NCI-H2171 treated with DMSO at 0.1 percent for 48 hours (cell line): ENCODE measurements at regions not wholly inside any gene's neighbourhood (a gene's known extent, or its start where the extent isn't known, plus 50 kb on each side); places are given as distances from the start of the nearest gene placed in this dataset.
A peak's percentile ranks its signal among the peaks of the same experiment; 100 is the strongest.
"Not testable (repeated sequence)": the region's sequence is repeated elsewhere in the genome, so short reads cannot be mapped to it uniquely, and the experiment has no call there.

Experiments
- DNase-seq: peaks from one replicate; lab custom pipeline; 2025; lab: John Stamatoyannopoulos, UW

DNA sequence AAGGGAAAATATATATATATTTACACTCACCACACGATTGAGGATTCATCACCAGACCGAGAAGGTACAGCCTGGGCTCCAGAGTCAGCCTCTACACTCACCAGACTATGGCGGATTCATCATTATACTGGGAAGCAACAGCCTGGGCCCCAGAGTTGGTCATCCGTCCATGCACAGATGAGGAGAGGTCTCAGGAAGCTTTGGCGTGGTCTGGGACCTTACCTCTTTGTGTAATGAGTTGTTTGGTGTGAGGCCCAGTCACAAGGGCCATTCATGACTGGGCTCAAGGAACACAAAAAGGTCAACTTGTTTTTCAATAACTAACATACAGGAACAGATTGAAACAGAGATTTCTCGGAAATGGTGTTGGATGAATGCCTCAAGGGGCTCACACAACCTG, 926.1 kb downstream of the FAM133A start:
- no peak for DNase-seq

DNA sequence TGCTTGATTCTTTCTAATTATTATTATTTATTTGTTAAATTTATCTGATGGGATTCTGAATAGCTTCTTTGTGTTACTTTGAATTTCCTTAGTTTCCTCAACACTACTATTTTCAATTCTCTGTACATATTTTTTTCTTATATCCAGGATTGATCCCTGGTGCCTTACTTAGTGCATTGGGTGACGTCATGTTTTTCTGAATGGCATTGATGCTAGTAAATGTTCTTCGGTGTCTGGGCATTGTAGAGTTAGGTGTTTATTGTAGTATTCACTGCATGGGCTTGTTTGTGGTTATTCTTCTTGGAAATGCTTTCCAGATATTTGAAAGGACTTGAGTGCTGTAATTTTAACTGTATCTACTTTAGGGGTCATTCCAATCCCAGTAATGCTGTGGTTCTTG, 938.1 kb downstream of the FAM133A start:
- no peak for DNase-seq

DNA sequence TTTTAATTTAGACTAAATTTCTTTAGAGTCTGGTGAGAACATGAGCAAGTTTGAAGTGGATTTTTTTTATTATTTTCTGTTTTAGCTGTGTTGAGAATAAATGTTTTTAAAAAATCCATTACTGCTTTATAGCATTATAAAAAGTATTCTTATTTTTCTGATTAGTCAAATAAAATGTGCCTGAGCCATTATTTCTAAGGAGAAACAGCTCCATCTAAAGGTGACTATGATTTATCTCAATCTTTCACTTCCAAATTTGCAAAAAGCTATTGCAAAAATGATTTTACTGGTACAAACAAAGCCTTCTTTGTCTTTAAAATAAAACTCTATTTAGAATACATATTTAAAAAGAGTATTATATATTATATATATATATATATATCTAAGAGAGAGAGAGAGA, 959.2 kb downstream of the FAM133A start:
- no peak for DNase-seq

DNA sequence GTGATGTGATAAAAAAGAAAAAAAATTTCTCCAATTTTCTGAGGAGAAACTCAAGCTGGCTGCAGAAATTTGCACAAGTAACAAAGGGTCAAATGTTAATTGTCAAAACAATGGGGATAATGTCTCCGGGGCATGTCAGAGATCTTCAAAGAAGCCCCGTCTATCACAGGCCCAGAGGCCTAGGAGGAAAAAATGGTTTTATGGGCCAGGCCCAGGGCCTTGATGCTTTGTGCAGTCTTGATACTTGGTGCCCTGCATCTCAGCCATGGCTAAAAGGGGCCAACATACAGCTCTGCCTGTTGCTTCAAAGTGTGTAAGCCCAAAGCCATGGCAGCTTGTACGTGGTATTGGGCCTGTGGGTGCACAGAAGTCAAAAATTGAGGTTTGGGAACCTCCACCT, 961.0 kb downstream of the FAM133A start:
- no peak for DNase-seq

DNA sequence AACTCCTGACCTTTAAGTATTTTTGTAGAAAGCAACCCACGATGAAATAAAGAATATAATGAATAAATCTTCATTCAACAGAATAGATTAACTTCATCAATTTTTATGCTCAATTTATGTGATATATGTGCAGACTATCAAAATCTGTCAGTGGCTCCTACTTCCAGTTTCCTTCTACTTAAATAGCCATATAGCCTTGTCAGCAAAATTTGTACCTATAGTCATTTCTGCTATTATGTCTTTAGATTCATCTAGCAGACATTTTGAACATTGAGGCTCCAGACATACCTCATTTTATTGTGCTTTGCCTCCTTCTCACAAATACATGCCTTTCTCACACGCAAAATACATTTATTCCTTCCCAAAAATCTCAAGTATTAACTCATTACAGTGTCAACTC, 971.7 kb downstream of the FAM133A start:
- DNase-seq: no peak

DNA sequence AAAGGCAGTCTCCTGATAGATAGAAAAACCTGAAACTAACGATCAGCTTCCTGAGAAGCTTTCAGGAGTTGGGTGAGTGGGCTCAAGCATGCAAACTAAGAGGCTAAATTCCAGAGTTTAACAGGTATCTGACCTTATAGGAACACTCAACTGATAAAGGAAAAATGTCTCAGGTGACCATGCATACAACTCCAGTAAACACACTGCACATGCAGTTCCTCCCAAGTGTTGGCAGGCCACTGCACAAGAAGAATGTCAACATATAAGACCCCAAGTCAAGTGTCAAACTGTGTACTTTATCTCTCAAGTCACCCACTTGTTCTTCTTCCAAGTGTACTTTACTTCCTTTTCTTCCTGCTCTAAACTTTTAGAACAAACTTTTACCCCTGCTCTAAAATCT, 981.2 kb downstream of the FAM133A start:
- DNase-seq: no peak

DNA sequence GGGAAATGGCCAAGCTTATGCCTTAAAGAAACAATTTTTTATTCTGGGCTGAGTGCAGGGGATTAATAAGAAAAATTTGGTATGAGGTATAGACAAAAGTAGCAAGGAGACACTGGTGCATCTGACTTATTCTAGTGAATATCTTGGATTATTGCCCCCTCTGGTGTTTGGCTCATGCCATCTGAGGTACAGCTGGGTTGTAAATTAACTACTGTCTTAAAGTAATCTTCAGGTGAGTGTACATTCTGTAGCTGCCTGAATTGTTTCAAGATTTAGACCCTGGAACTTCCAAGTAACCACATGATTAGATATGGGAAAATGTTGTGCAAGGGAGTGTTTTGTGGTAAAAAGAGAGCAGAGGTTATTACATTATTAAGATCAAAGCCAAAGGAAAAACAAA, 988.7 kb downstream of the FAM133A start:
- DNase-seq: no peak

DNA sequence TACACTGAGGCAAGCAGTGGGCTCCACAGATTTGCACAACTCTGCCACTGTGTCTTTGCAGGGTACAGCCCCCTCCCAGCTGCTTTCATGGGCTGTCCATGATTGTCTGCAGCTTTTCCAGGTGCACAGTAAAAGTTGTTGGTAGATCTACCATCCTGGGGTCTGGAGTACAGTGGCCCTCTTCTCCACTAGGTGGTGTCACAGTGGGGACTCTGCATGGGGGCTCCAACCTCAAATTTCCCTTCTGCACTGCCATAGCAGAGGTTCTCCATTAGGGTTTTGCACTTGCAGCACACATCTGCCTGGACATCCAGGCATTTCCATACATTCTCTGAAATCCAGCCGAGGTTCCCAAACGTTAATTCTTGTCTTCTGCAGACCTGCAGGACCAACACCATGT, 1002.3 kb downstream of the FAM133A start:
- DNase-seq: no peak

DNA sequence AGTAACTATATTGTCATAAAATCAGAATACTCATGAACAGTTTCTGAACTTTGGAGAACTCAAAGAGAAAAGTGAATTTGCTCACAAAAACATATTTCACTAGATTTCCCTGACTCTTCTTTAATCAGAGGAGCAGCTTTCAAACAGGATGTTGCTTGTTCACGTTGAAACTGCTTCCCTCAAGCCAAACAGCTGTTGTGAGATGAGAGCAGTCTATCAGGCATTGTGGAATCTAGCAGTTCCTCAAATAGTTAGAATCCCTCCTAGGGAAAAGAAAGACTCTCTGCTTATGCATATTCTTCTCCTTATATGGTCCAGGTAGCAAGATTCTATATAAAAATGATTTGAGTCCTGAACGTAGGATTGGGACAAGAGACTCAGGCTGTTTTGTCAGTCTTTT, 1012.1 kb downstream of the FAM133A start:
- no peak for DNase-seq

DNA sequence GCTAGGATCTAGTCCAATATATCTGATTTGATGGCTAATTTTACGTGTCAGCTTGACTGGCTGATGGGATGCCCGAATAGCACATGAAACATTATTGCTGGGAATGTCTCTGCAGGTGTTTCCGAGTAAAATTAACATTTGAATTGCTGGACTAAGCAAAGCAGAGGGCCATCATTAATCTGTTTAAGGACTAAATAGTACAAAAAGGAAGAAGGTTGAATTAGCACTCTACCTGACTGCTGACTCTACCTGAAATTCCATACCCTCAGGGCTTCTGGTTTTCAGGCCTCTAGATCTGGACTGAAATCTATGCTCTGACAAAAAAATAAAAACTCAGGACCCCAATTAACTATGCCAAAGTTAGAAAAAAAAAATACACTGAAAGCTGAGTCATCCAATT, 1021.9 kb downstream of the FAM133A start:
- DNase-seq: no peak

DNA sequence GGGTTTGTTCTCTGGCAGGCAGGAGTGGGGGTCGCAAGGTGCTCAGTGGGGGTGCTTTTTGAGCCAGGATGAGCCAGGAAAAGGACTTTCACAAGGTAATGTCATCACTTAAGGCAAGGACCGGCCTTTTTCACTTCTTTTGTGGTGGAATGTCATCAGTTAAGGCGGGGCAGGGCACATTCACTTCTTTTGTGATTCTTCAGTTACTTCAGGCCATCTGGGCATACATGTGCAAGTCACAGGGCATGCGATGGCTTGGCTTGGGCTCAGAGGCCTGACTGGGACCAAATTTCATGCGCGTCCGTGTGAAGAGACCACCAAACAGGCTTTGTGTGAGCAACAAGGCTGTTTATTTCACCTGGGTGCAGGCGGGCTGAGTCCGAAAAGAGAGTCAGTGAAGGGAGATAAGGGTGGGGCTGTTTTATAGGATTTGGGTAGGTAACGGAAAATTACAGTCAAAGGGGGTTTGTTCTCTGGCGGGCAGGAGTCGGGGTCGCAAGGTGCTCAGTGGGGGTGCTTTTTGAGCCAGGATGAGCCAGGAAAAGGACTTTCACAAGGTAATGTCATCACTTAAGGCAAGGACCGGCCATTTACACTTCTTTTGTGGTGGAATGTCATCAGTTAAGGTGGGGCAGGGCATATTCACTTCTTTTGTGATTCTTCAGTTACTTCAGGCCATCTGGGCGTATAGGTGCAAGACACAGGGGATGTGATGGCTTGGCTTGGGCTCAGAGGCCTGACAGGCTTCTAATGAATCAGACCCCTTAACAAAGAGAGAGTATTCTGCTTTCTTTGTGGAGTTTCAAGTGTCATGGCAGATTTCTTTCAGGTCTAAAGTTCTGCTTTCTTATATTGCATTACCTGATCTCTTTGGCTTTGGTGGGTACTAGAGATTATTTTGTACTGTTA, 1030.6 kb downstream of the FAM133A start:
- DNase-seq: not testable (repeated sequence)

DNA sequence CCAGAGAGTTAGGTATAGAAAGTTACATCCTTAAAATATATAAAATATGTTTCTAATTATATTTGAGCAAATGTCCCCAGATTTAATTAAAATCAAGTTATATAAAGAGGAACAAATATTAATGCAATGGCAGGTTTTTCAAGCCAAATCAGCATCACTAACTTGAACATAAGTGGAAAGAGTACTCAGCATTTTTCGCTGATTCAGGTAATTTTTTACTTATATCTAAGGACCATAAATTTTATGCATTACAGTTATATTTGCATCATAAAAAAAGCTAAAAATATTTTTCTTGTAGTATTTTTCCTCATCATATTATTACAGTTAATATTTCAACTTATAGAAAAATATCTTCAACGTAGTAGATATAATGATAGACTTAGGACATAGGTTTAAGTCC, 1047.4 kb downstream of the FAM133A start:
- no peak for DNase-seq

DNA sequence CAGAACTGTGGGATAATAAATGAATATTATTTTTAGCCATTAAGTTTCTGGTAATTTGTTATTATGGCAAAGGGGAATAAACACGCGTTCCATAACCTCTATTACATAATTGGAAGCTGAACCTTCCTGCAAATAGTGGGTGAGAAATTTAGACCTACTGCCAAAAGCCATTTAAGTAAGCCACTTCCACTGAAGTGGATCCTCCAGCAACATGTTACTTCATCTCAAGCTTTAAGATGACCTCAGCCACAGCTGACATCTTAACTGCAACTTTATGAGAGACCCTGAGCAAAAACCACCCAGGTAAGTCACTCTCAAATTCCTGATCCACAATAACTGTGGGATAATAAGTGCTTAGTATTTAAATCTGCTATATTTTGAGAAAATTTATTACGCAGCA, 1048.6 kb downstream of the FAM133A start:
- DNase-seq: no peak

DNA sequence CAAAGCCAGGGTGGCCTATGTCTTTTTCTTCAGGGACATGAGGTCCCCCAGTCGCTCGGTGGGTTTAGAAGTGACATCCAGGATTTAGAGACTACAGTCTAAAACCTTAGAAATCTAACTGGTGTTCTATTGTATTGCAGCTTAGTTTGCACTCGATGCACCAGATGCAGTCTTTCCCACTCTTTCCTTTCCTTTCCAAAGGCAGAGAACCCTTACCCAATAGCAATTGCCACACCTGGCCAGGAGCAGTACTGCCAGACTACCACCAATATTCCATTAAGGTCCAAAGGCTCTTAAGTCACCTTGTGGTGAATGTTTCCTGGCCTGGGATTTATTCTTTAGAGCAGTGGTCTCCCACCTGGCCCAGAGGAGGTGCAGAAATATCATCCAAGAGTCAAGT, 1068.8 kb downstream of the FAM133A start:
- no peak for DNase-seq

DNA sequence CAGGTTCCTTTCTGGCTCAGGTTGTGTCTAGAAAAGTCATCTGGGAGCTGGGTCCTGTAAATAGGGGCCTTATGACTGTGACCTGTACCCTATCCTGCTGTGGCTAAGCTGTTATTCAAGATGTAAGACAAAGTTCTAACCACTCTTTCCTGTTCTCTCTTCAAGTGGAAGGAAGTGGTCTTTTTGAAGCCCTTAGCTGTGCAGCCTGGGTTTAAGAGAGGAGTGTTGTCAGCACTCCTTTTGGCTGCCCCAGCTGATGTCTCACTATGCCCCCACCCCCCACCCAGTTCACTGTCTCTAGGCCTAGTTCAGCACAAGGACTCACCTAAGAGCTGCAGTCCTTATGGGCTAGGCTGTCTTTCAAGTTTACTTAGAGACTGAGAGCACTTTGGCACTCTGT, 1069.5 kb downstream of the FAM133A start:
- DNase-seq: no peak

DNA sequence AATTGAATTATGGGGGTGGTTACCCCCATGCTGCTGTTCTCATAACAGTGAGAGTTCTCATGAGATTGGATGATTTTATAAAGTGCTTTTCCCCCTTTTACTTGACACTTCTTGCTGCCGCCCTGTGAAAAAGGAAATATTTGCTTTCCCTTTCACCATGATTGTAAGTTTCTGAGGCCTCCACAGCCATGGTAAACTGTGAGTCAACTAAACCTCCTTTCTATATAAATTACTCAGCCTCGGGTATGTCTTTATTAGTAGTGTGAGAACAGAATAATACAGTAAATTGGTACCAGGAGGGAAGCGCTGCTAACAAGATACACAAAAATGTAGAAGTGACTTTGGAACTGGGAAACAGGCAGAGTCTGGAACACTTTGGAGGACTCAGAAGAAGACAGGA, 1070.8 kb downstream of the FAM133A start:
- no peak for DNase-seq

DNA sequence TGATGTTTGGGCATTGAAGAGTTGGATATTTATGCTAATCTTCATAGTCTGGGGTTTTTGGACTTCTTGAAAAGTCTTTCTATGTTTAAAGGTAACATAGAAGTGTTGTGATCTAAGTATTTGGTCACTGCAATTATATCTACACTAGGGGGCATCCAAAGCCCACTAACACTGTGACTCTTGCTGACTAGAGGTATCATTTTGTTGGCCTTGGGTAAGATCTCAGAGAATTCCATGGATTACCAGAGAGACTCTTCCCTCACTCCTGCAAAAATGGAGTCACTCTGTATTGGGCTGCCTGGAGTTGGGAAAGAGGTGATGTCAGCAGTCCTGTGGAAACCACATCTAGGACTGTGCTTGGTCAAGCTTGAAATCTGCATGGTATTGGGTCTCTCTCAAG, 1077.6 kb downstream of the FAM133A start:
- no peak for DNase-seq

DNA sequence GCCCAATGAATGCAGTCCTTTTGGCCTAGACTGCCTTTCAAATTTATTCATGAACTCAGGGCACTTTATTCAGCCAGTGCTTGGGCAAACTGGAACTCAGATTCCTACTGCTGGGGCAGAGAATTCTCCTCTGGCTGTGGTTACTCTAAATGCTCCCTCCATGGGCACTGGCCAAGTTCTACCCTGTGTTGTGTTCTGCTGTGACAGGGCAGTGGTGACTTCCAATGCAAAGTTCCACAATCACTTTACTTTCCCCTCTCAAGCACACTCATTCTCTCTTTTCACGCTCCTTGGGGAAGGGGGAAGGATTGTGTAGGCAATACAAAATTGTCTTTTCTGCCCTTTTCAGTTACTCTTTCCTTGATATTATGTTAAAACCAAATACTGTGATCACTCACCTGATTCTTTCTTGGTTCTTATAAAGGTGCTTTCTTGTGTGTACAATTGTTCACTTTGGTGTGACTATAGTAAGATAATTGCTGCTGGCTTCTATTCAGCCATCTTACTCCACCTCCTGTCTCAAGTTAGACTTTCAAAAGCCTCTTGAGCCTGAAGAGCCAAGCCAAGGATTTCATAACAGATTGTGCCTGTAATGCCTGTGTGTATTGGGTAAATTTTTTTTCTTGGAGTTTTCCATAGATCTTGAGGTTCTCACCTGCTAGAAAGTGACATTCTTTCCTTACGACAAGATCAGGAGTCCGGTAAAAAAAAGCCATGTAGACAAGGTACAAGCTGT, 1078.6 kb downstream of the FAM133A start:
- no peak for DNase-seq

DNA sequence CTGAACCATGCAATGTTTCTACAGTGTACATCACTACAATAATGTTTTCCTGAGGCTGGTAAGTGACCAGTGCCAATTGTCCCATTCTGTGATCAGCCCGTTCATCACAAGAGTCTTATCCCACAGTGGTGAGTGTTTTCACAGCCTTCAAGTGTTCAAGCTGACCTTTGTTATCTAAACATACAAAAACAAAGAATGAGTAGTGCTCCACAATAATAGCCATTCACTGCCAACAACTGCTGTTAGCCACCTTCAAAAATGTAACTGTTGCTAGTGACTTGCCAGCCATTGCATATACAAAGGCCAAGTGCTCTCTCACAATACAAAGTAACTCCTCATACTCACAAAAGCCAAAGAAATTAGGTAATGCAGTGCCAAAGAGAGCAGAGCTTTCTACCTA, 1084.1 kb downstream of the FAM133A start:
- no peak for DNase-seq

DNA sequence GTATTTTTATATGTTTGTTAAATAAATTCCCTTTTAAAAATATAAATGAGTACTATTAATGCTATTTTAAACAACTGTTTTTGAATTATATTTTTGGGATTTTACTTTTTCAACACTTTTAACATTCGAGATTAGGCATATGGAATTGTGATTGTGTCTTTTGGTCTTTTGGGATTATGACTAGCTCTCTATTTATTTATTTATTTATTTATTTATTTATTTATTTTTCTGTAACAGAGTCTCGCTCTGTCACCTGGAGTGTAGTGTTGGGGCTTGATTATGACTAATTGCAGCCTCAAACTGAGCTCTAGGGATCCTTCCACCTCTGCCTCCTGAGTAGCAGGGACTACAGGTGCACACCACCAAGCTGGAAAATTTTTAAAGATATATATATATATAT, 1101.6 kb downstream of the FAM133A start:
- DNase-seq: no peak

DNA sequence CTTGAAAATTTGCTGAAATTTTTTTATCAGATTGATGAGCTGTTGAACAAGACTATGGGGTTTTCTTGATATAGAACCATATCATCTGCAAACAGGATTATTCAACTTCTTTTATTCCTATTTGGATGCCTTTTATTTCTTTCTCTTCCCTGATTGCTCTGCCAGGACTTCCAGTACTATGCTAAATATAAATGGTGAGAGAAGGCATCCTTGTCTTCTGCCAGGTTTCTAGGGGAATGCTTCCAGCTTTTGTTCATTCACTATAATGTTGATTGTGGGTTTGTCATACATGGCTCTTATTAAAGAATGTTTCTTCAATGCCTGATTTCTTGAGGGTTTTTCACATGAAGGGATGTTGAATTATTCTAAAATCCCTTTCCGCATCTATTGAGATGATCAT, 1139.5 kb downstream of the FAM133A start:
- DNase-seq: no peak

DNA sequence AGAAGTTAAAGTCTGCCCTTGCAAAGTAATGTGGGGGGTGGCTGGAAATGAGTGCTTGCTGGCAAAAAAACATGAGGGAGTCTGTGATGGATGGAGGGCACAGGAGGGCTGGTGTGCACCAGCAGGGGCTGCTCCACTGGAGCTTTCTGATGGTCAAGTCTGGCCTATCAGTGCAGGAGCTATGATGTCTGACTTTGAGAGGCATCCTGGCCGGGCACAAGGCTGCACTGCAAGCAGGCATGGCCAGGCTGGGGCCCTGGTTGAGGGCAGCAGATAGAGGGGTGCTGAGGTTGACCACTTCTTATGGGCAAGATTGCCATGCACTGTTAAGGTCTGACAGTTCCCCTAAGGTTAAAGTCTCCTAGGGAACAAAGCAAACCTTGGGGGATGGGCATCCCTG, 1140.2 kb downstream of the FAM133A start:
- DNase-seq: no peak

DNA sequence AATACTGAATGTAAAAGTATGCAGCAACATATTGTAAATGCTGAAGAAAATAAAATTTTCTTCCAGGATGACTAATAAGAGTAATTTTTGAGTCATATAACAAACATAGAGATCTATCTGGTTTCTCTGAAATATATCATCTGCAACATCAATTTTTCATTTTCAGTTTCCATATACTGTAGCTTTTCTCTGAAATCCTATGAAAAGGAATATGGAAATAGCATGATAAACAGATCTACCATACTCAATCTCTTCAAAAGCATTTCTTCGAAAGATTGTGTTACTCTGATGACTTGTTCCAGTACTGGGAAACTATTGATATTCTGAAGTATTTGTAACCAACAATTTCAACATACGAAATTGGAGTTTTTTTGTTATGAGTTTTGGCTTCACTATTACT, 1156.7 kb downstream of the FAM133A start:
- DNase-seq: no peak

DNA sequence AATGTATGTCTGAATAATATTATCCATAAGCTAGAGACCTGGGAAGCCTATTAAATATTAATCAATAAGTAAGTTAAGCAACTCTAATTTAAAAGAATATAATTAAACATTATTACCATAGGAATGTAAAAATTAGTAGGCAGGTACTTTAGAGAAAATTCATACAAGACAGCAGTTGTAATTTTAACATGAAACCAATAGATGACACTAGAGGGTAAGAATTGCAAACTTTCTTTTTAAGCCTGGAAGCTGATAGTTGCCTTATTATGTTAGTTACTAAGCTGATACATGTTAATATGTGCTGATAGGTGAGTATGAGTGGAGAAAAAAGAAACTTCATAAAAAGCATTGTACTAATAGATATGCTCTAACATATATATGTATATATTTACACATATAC, 1157.4 kb downstream of the FAM133A start:
- peak; percentile 35 for DNase-seq
